Activated CD4-positive, alpha-beta T cell treated with anti-CD3 and anti-CD28 coated beads for 36 hours (primary cell): ENCODE measurements at regions not wholly inside any gene's neighbourhood (a gene's known extent, or its start where the extent isn't known, plus 50 kb on each side); places are given as distances from the start of the nearest gene placed in this dataset.

Source experiments
- ATAC-seq: fragments of 200-7000 bp; cut with Tn5 transposase; one replicate; pipeline ENCODE4 v1.10.0; 2021; ENCODE audit warnings: mild to moderate bottlenecking, moderate library complexity
- CTCF ChIA-PET: fragments of 350-600 bp; sonication (Branson Sonifier 250); formaldehyde crosslinking; loops from one replicate; lab custom pipeline; 2021; ENCODE audit warnings: antibody characterized with exemption; lab: Charles Lee
- POLR2A ChIA-PET: fragments of 350-600 bp; sonication (Branson Sonifier 250); formaldehyde crosslinking; loops from one replicate; lab custom pipeline; 2021; ENCODE audit warnings: antibody characterized with exemption, inconsistent platforms; lab: Charles Lee
- DNase-seq: peaks from one replicate; pipeline ENCODE4 v3.0.0-alpha.2; 2020
- H3K27ac Mint-ChIP-seq: one replicate; pipeline ENCODE4 v1.8.0; 2021; ENCODE audit warnings: mixed read lengths
- H3K27me3 Mint-ChIP-seq: one replicate; pipeline ENCODE4 v1.8.0; 2021; ENCODE audit warnings: mixed read lengths
- H3K36me3 Mint-ChIP-seq: one replicate; pipeline ENCODE4 v1.8.0; 2021; ENCODE audit warnings: low read depth, mixed read lengths
- H3K4me1 Mint-ChIP-seq: one replicate; pipeline ENCODE4 v1.8.0; 2021; ENCODE audit warnings: mixed read lengths
- H3K4me3 Mint-ChIP-seq: one replicate; pipeline ENCODE4 v1.8.0; 2021; ENCODE audit warnings: mild to moderate bottlenecking, moderate library complexity, mixed read lengths
- H3K9me3 Mint-ChIP-seq: one replicate; pipeline ENCODE4 v1.8.0; 2021; ENCODE audit warnings: low read depth, mixed read lengths
- intact Hi-C, 2 experiments: fragments of 100-400 bp; cut with DNase I in 1 of 2; cut with micrococcal nuclease in 1 of 2; formaldehyde crosslinking; loops; one replicate each; pipeline versions ENCODE4 v1.14.2 to v1.15.1; 2022 to 2024; cut with DNase I, micrococcal nuclease

DNA sequence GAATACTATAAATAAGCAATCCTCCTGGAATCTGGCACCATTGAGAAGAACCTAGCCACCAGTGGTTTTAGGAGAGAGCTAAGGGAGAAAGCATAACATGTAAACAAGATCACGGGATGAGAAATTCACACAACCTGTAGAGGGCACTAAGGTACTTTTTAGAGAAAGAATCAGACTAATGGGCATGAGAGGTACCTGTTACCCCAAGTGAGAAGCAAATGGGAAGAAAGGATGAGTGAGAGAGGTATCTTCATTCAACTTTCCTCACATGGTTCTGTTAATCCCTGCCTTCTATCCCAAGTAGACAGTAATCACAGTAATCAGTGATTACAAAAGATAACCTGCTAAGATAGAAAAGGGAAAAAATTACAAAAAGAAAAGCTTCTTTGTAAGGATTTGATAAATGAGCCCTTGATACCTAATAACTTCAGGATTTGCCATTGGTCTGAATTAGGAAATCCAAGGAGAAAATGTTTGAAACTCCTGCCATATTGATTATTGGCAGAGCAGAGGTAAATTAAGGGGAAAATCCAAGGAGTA lies 251.1 kb upstream of the ADGRL2 start:
- no peak for DNase-seq
- H3K36me3 Mint-ChIP-seq: no peaks in the 10 kb centered on the region
- peaks cover 6% of the 10 kb centered on the region for H3K4me1 Mint-ChIP-seq
- no peak overlapping the region for H3K4me3 Mint-ChIP-seq
- ChIA-PET CTCF (no interaction called here), POLR2A (no interaction called here)
- no peaks in the 10 kb centered on the region for H3K9me3 Mint-ChIP-seq
- no peak for ATAC-seq
- intact Hi-C loops: no loop called here
- H3K27me3 Mint-ChIP-seq: no peaks in the 10 kb centered on the region
- H3K27ac Mint-ChIP-seq: no peak overlapping the region

DNA sequence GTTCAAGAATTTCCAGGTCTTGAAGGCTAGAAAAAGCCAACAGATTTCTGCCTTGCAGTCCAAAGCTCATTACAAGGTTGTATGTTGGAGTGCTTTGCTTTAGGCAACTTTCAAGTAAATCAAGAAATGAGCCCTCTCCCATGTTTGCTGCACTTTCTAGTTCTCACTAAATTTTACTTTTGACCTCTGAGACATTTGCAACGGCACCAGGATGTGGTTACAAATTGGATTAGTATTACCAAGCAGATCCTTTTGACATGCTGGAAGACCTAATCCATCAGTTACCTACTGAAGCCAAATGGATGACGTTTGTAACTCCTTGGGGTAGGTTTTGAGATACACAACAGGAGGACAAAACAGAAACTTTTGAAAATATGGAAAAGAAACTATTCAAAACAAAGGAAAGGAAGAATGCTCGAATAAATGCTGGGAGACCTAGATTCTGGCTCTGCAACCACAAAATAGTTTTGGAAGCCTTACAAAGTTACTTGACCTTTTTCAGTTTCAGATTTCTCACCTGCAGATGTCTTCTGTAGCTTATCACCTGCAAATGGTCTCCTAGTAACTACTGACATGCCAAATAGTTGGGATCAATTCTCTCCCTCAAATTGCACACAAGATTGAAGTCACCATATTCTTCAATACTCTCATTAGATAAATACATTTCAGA lies 251.7 kb upstream of the ADGRL2 start:
- H3K36me3 Mint-ChIP-seq: no peaks in the 10 kb centered on the region
- H3K9me3 Mint-ChIP-seq: no peaks in the 10 kb centered on the region
- H3K27me3 Mint-ChIP-seq: no peaks in the 10 kb centered on the region
- intact Hi-C loops: no loop called here
- peaks cover 6% of the 10 kb centered on the region for H3K4me1 Mint-ChIP-seq
- no peak overlapping the region for H3K27ac Mint-ChIP-seq
- POLR2A ChIA-PET: no interaction called here
- CTCF ChIA-PET: no interaction called here
- DNase-seq: no peak
- ATAC-seq: no peak
- no peak overlapping the region for H3K4me3 Mint-ChIP-seq

DNA sequence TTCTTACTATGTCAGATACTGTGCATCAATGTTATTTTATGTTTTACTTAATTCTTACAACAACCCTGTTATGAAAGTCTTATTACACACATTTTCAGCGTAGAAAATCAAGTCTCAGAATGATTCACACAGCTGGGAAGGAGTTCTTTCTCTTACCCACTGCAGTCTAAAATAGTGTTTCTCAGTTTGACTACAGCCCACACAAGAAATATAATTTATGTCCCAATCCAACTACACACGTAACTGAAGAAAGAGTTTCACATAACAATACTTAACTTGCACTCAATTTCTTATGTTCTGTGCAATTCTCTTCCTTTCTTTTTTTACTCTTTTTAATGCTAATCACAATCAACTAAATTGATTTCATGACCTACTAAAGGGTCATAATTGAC lies 252.8 kb upstream of the ADGRL2 start:
- ChIA-PET CTCF (interaction anchor here (1.1 kb wide), 1 partner anchor 12 kb away, joined by 3 read pairs; no protein-coding TSS in a partner anchor), POLR2A (no interaction called here)
- H3K4me3 Mint-ChIP-seq: no peak overlapping the region
- no peak overlapping the region for H3K27ac Mint-ChIP-seq
- no peak for DNase-seq
- H3K4me1 Mint-ChIP-seq: peaks cover 6% of the 10 kb centered on the region
- no peaks in the 10 kb centered on the region for H3K27me3 Mint-ChIP-seq
- peak; percentile 64 for ATAC-seq
- H3K36me3 Mint-ChIP-seq: no peaks in the 10 kb centered on the region
- H3K9me3 Mint-ChIP-seq: no peaks in the 10 kb centered on the region
- intact Hi-C loops: no loop called here

DNA sequence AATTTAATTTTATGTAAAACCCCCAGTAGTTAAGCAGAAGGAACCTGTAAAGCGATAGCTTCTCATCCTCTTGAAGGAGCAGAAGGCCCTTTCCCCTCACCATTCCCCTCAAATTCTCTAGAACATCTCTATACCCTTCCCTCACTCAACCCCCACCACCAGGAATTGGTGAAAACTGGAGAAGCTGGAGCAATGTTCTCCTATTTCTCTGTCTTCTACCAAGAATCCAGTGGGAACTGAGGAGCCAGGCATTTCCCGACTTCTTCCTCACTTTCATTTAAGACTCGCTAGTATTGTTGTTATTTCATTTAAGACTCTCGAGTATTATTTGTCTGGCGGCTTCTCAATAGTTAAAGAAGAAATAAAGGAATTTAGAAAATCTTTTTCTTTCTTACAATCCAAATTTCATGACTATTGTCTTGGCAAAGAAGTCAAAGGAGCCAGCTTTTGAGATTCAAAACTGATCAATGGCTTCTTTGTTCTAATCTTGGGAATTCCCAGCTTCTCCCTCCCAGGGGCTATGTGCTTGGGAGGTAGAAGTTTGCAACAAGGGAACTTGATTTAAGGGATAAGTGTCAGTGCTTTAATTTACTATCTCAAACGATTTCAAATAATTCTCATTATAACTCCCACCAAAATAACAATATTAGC lies 253.3 kb upstream of the ADGRL2 start:
- ATAC-seq: no peak
- Mint-ChIP-seq H3K4me3 (no peak overlapping the region), H3K27ac (no peak overlapping the region), H3K4me1 (peaks cover 6% of the 10 kb centered on the region), H3K27me3 (no peaks in the 10 kb centered on the region), H3K36me3 (no peaks in the 10 kb centered on the region), H3K9me3 (no peaks in the 10 kb centered on the region)
- CTCF ChIA-PET: interaction anchor here (1.1 kb wide), 1 partner anchor 11 kb away, joined by 3 read pairs; no protein-coding TSS in a partner anchor
- POLR2A ChIA-PET: no interaction called here
- intact Hi-C loops: no loop called here
- no peak for DNase-seq

DNA sequence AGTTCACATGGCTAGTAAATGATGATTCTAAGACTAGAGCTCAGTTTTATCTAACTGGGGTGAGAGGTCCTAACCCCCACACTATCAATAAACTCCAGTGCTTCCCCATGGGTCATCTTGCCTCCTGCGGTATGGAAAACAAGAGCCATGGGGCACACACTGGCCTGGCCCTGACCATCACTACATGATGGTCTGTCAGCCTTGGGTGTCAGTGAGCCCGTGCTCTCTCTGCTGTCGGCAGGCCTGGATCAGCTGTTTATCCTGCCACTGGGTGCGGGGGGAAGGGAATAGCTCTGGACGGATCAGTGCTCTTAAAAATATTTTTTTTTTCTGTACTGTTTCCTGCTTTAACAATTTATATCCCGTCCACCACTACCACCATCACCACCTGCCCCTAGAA lies 255.0 kb upstream of the ADGRL2 start:
- Mint-ChIP-seq H3K9me3 (no peaks in the 10 kb centered on the region), H3K4me1 (peaks cover 6% of the 10 kb centered on the region), H3K4me3 (no peak overlapping the region), H3K27me3 (no peaks in the 10 kb centered on the region), H3K36me3 (no peaks in the 10 kb centered on the region), H3K27ac (no peak overlapping the region)
- ChIA-PET CTCF (no interaction called here), POLR2A (no interaction called here)
- intact Hi-C loops: no loop called here
- no peak for ATAC-seq
- DNase-seq: no peak

DNA sequence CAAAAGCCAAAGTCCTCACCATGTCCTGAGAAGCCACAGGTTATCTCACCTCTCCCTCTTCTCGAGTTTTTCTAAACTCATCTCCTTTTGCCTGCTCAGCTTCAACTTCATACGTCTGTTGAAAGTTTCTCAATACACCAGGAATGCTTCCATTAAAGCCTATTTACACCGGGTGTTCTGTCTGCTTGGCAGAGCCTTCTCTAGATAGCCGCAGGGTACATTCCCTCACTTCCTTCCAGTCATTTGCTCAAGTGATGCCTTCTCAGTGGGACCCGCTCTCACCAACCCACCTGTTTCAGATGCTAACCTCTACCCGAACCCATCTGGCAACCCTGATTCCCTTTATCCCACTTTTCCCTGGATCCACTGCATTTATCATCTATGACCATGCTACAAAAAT lies 257.0 kb upstream of the ADGRL2 start:
- POLR2A ChIA-PET: no interaction called here
- intact Hi-C loops: no loop called here
- H3K4me1 Mint-ChIP-seq: peaks cover 3% of the 10 kb centered on the region
- H3K27ac Mint-ChIP-seq: no peak overlapping the region
- H3K36me3 Mint-ChIP-seq: no peaks in the 10 kb centered on the region
- H3K9me3 Mint-ChIP-seq: no peaks in the 10 kb centered on the region
- DNase-seq: no peak
- H3K27me3 Mint-ChIP-seq: no peaks in the 10 kb centered on the region
- CTCF ChIA-PET: no interaction called here
- no peak overlapping the region for H3K4me3 Mint-ChIP-seq
- ATAC-seq: no peak

DNA sequence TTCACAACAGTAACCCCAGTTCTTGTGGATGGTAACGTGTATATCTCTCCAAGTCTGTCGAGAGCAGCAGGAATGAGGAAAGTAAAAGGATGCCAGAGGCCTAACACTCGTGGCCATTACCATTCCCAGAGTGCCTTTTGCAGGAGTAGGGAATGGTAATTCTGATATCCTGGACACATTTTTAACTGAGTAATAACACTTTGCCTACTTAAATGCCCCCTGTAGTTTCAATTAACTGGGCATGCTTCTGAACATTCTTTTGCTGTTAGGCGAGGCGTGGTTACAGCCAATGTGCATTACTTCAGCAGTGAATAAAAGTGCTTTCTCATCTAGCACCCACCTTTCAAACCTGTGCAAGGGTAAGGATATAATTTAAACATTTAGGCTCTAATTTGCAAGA lies 258.5 kb upstream of the ADGRL2 start:
- H3K4me1 Mint-ChIP-seq: no peaks in the 10 kb centered on the region
- H3K4me3 Mint-ChIP-seq: no peak overlapping the region
- no peak for DNase-seq
- ChIA-PET POLR2A (no interaction called here), CTCF (no interaction called here)
- intact Hi-C loops: no loop called here
- H3K9me3 Mint-ChIP-seq: peaks cover 2% of the 10 kb centered on the region
- H3K36me3 Mint-ChIP-seq: no peaks in the 10 kb centered on the region
- no peak for ATAC-seq
- H3K27ac Mint-ChIP-seq: no peak overlapping the region
- H3K27me3 Mint-ChIP-seq: no peaks in the 10 kb centered on the region

DNA sequence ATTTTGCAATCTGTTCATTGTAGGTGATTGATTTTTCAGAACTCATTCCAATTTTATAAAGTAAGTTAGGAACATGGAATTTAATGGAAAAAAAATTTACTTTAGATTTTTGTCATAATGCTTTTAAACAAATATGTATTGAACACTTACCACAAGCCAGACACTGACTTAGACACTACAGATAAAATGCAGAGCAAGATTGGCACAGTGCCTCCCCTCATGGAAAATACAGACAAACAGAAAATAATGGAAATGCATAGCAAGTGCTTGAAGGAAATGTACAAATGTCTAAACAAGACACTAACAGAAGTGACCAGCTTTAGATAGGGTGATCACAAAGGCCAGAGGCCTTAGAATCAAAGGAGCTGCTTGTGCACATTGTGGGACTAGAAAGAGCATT lies 260.5 kb upstream of the ADGRL2 start:
- H3K36me3 Mint-ChIP-seq: no peaks in the 10 kb centered on the region
- ATAC-seq (no peak), DNase-seq (no peak)
- H3K4me3 Mint-ChIP-seq: no peak overlapping the region
- peaks cover 2% of the 10 kb centered on the region for H3K9me3 Mint-ChIP-seq
- no peaks in the 10 kb centered on the region for H3K4me1 Mint-ChIP-seq
- intact Hi-C loops: no loop called here
- POLR2A ChIA-PET: no interaction called here
- H3K27ac Mint-ChIP-seq: no peak overlapping the region
- no peaks in the 10 kb centered on the region for H3K27me3 Mint-ChIP-seq
- CTCF ChIA-PET: interaction anchor here (1.0 kb wide), 1 partner anchor 27 kb away, joined by 3 read pairs; no protein-coding TSS in a partner anchor

DNA sequence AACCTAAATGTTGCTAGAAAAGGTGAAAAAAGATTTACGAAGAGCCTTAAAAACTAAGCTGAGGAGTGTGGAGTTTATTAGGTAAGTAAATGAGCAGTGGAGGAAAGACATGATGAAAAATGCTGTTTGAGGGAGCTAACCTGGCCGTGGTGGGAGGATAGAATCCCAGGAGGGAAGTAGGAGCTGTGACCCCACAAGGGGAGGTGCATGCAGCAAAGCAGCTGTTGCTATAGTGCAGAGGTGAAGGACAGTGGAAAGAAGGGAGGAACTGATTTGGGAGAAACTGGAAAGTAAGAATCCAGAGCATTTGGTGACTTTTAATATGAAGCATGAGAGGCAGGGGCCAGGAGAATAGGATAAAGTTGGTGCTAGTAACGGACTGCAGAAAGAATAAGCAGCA lies 271.7 kb upstream of the ADGRL2 start:
- Mint-ChIP-seq H3K27ac (no peak overlapping the region), H3K4me3 (no peak overlapping the region), H3K9me3 (no peaks in the 10 kb centered on the region), H3K36me3 (no peaks in the 10 kb centered on the region), H3K4me1 (no peaks in the 10 kb centered on the region), H3K27me3 (no peaks in the 10 kb centered on the region)
- intact Hi-C loops: no loop called here
- ChIA-PET POLR2A (no interaction called here), CTCF (no interaction called here)
- ATAC-seq: no peak
- DNase-seq: no peak

DNA sequence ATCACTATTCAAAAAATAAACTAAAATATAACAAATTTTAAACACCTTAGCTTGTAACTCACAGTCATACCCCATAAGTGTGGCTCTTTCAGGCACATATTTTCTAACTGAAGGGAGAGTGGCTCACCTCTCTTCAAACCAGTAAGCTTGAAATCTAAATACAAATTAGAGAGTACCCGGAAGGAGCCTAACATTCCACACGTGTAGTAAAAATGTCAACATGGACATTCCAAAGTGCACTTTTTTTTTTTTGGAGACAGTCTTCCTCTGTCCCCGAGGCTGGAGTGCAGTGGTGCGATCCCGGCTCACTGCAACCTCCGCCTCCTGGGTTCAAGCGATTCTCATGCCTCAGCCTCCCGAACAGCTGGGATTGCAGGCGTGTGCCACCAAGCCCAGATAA lies 275.6 kb upstream of the ADGRL2 start:
- ChIA-PET POLR2A (no interaction called here), CTCF (no interaction called here)
- Mint-ChIP-seq H3K27ac (no peak overlapping the region), H3K36me3 (no peaks in the 10 kb centered on the region), H3K4me1 (no peaks in the 10 kb centered on the region), H3K27me3 (no peaks in the 10 kb centered on the region), H3K4me3 (no peak overlapping the region), H3K9me3 (no peaks in the 10 kb centered on the region)
- intact Hi-C loops: no loop called here
- DNase-seq: no peak
- no peak for ATAC-seq

DNA sequence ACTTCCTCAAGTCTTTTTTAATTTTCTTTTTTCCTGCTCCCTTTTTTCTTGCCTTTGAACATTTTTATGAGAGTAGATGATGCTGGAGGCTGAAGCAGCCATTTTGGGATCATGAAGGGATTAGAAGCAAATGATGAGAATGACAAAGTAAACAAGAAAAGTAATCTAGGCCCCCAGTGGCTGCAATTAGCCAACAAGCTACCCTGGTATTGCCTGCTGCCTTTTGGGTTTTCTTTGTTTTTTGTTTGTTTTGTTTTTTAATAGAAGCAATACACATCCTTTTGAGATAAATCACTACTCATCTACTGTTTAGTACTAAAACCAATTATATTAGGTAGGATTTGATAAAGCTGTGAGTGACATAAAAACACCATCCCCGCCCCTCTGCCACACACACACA lies 280.7 kb upstream of the ADGRL2 start:
- Mint-ChIP-seq H3K36me3 (no peaks in the 10 kb centered on the region), H3K4me1 (no peaks in the 10 kb centered on the region), H3K9me3 (no peaks in the 10 kb centered on the region), H3K27me3 (peaks cover 3% of the 10 kb centered on the region), H3K4me3 (no peak overlapping the region), H3K27ac (no peak overlapping the region)
- ChIA-PET CTCF (no interaction called here), POLR2A (no interaction called here)
- DNase-seq: no peak
- intact Hi-C loops: no loop called here
- no peak for ATAC-seq

DNA sequence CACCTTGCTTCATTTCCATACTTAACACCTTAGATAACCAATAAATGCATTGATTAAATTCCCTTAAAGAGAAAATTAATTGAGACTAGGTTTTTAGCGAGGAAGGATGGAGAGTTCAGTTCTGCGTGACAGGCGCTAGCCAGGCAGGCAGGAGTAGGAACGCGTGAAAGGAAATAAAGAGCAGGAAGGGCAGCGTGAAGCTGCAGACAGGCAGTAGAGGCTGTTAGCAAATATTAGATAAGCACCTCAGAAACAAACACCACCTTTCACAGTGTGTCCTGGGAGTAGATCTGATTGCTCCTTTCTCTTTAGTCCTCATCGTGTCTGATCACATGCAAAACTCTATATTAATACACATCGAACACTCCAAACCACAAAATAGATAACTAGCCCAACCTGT lies 282.7 kb upstream of the ADGRL2 start:
- H3K9me3 Mint-ChIP-seq: no peaks in the 10 kb centered on the region
- CTCF ChIA-PET: interaction anchor here (0.9 kb wide), 1 partner anchor 13 kb away, joined by 3 read pairs; no protein-coding TSS in a partner anchor
- no peak overlapping the region for H3K27ac Mint-ChIP-seq
- intact Hi-C loops: no loop called here
- POLR2A ChIA-PET: no interaction called here
- no peaks in the 10 kb centered on the region for H3K4me1 Mint-ChIP-seq
- no peaks in the 10 kb centered on the region for H3K36me3 Mint-ChIP-seq
- ATAC-seq (no peak), DNase-seq (no peak)
- H3K4me3 Mint-ChIP-seq: no peak overlapping the region
- H3K27me3 Mint-ChIP-seq: peaks cover 3% of the 10 kb centered on the region
